NT2/D1 (cell line): ENCODE measurements at regions not wholly inside any gene's neighbourhood (a gene's known extent, or its start where the extent isn't known, plus 50 kb on each side); places are given as distances from the start of the nearest gene placed in this dataset.

Source experiments
- SUZ12 ChIP-seq: IDR thresholded peaks from 2 replicates; pipeline ENCODE4 v1.6.1; 2011; ENCODE audit not compliant: insufficient read length, insufficient read depth; ENCODE audit errors: extremely low read depth
- YY1 ChIP-seq: IDR thresholded peaks from 2 replicates; pipeline ENCODE4 v1.6.1; 2011; ENCODE audit not compliant: insufficient read length, insufficient read depth

DNA sequence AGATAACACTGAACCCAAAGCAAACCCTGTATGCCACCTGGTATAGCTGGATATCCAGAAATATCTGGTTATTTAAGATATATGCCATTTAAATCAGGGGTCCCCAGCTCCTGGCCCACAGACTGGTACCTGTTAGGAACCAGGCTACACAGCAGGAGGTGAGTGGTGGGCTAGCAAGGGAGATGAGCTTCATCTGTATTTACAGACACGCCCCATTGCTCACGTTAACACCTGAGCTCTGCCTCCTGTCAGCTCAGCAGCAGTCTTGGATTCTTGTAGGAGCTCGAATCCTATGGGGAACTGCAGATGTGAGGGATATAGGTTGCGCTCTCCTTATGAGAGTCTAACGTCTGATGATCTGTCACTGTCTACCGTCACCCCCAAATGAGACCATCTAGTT is 646.6 kb downstream of the TLE4 start:
- TF ChIP-seq YY1 (no peak), SUZ12 (no peak)
